ENCODE measurements at regions not wholly inside any gene's neighbourhood (a gene's known extent, or its start where the extent isn't known, plus 50 kb on each side); places are given as distances from the start of the nearest gene placed in this dataset.

GRCh38 chr7:112881-113280, 79.5 kb upstream of the FAM20C start:
- H3K79me2 ChIP-seq (ENCODE audit: control insufficient read depth in 1 of 2, insufficient read depth in 2 of 2, low read length in 2 of 2): no peaks in the 10 kb centered on the region
- H3K4ac ChIP-seq (replicated peaks; ENCODE audit: insufficient read length, low read depth, low read length): no peak overlapping the region
- no peaks in the 10 kb centered on the region for H3K36me3 ChIP-seq (ENCODE audit: control insufficient read depth in 2 of 4, insufficient read depth in 4 of 4, low read length in 3 of 4)
- no peak overlapping the region for H4K8ac ChIP-seq (ENCODE audit: extremely low read depth, insufficient read depth, low read length)
- H2BK120ac ChIP-seq (replicated peaks; ENCODE audit: low read depth, low read length): no peak overlapping the region
- H3K4me2 ChIP-seq (ENCODE audit: insufficient read depth in 1 of 2, low read depth in 2 of 2, low read length in 2 of 2): no peak overlapping the region
- ChIA-PET CTCF (ENCODE audit: partially characterized antibody) (interaction anchor here (2.1 kb wide), 1 partner anchor 24 kb away, joined by 6 read pairs; no protein-coding TSS in a partner anchor), POLR2A (ENCODE audit: partially characterized antibody) (no interaction called here)
- peaks cover 0 to 1% of the 10 kb centered on the region in 2 experiments for H4K20me1 ChIP-seq (replicated peaks in 1 of 2; ENCODE audit: control insufficient read depth in 1 of 2, insufficient read depth in 2 of 2, low read length in 2 of 2)
- H3K9ac ChIP-seq (replicated peaks in 1 of 4; ENCODE audit: extremely low read depth in 1 of 4, low read depth in 3 of 4, low read length in 3 of 4): no peak overlapping the region
- DNase-seq (ENCODE audit: low read depth in 1 of 2, low spot score in 2 of 2): no peak
- no peaks in the 10 kb centered on the region for H3K27me3 ChIP-seq (replicated peaks in 1 of 4; ENCODE audit: control insufficient read depth in 3 of 4, extremely low read depth in 1 of 4, insufficient read depth in 3 of 4, low read length in 3 of 4)
- no peak overlapping the region for H4K5ac ChIP-seq (ENCODE audit: insufficient read length, low read depth, low read length)
- 0 out of 2 replicates have a peak, but pooled peaks cover 2% of the 10 kb centered on the region for H3K23me2 ChIP-seq (ENCODE audit: low read depth, low read length)
- H3K79me1 ChIP-seq (ENCODE audit: low read depth, low read length): peaks cover under 1% of the 10 kb centered on the region; the same call in 1 of the 2 replicates
- H4K91ac ChIP-seq (replicated peaks; ENCODE audit: insufficient read length, low read length): no peak overlapping the region
- H2BK12ac ChIP-seq (ENCODE audit: low read depth, low read length): no peak overlapping the region
- H2BK15ac ChIP-seq (ENCODE audit: low read length): no peak overlapping the region
- whole genome bisulfite sequencing, 2 experiments (ENCODE audit: extremely low coverage in 1 of 2, insufficient coverage in 1 of 2, insufficient read length in 1 of 2, insufficient replicate concordance in 2 of 2, low coverage in 1 of 2, low lambda C conversion rate in 2 of 2, missing lambda C conversion rate in 1 of 2): 85% methylated on average over 5 of the region's 5 CpGs; no CpG with 5 or more reads in 1 of the 2 experiments
- no peak overlapping the region for H2AFZ ChIP-seq (ENCODE audit: low read length)
- no peak overlapping the region for H2BK5ac ChIP-seq (ENCODE audit: low read depth, low read length)
- no peak for FAIRE-seq
- no peak overlapping the region for H3K27ac ChIP-seq (ENCODE audit: low read depth, low read length)
- no peak overlapping the region for H3K56ac ChIP-seq (replicated peaks; ENCODE audit: insufficient read length, low read depth, low read length)
- no peak overlapping the region for H3K23ac ChIP-seq (ENCODE audit: insufficient read length)
- H3K14ac ChIP-seq (ENCODE audit: insufficient read length): no peak overlapping the region
- H3K9me3 ChIP-seq (ENCODE audit: insufficient read depth in 2 of 2, low read depth in 1 of 2, low read length in 1 of 2): peaks cover 0 to 7% of the 10 kb centered on the region in 2 experiments; a peak in 2 of 4 replicates
- no peaks in the 10 kb centered on the region; a peak in 1 of 7 replicates for H3K4me1 ChIP-seq (replicated peaks in 1 of 4; ENCODE audit: control insufficient read depth in 3 of 4, insufficient read depth in 4 of 4, low read length in 3 of 4)
- H3K18ac ChIP-seq (ENCODE audit: extremely low read depth, low read length): no peak overlapping the region
- no peak overlapping the region for H2BK20ac ChIP-seq (ENCODE audit: low read length)
- no peak overlapping the region for H3K4me3 ChIP-seq (ENCODE audit: extremely low read depth in 1 of 4, insufficient read depth in 2 of 4, low read depth in 3 of 4, low read length in 4 of 4)
- H2AK5ac ChIP-seq (ENCODE audit: low read depth, low read length): no peak overlapping the region
- TF ChIP-seq EP300 (IDR thresholded peaks at IDR 0.05; ENCODE audit: borderline replicate concordance in 1 of 2, low read depth in 2 of 2, low read length in 2 of 2): no peak
- TF ChIP-seq HDAC2 (IDR thresholded peaks at IDR 0.05; ENCODE audit: borderline replicate concordance in 1 of 2, low read depth in 2 of 2, low read length in 2 of 2): no peak
- TF ChIP-seq MAFK (IDR thresholded peaks at IDR 0.05; ENCODE audit: low read depth, low read length): no peak
- TF ChIP-seq HDAC6 (IDR thresholded peaks at IDR 0.05; ENCODE audit: low read depth, low read length): no peak
- no peak for TF ChIP-seq BCL11A (IDR thresholded peaks at IDR 0.05; ENCODE audit: low read depth in 2 of 2, low read length in 2 of 2)
- no peak for TF ChIP-seq FOSL1 (IDR thresholded peaks at IDR 0.05; ENCODE audit: insufficient read depth, low read depth, low read length)
- no peak for TF ChIP-seq YY1 (IDR thresholded peaks at IDR 0.05; ENCODE audit: low read depth, low read length)
- no peak for TF ChIP-seq RBBP5 (IDR thresholded peaks at IDR 0.05; ENCODE audit: borderline replicate concordance, low read depth, low read length)
- no peak for TF ChIP-seq CTCF (IDR thresholded peaks at IDR 0.05; ENCODE audit: control extremely low read depth in 1 of 3, insufficient read depth in 1 of 3, low read depth in 1 of 3, low read length in 3 of 3)
- no peak for TF ChIP-seq ATF3 (IDR thresholded peaks at IDR 0.05; ENCODE audit: insufficient read depth, low read depth, low read length)

Measured in H1 (cell line).